ENCODE measurements at regions not wholly inside any gene's neighbourhood (a gene's known extent, or its start where the extent isn't known, plus 50 kb on each side); places are given as distances from the start of the nearest gene placed in this dataset.

- DNase-seq = no peak
Measured at GRCh38 chr4:122555216-122555615, 65.7 kb downstream of the IL21 start.

GRCh38 chr4:122553432-122553831 lies 67.4 kb downstream of the IL21 start:
- no peak for DNase-seq

- DNase-seq = no peak
Measured at GRCh38 chr4:122552898-122553297, 68.0 kb downstream of the IL21 start.

- DNase-seq = no peak
Measured at GRCh38 chr4:122548886-122549630, 71.8 kb downstream of the IL21 start.

- DNase-seq = no peak
Measured at GRCh38 chr4:122548452-122548851, 72.4 kb downstream of the IL21 start.

- no peak for DNase-seq
Measured at GRCh38 chr4:122542411-122543236, 78.2 kb downstream of the IL21 start.

GRCh38 chr4:122541996-122542395 lies 78.9 kb downstream of the IL21 start:
- peak; percentile 59 for DNase-seq

- no peak for DNase-seq
Measured at GRCh38 chr4:122540838-122541237, 80.0 kb downstream of the IL21 start.

GRCh38 chr4:122539861-122540465 lies 80.9 kb downstream of the IL21 start:
- no peak for DNase-seq

- no peak for DNase-seq
Measured at GRCh38 chr4:122537388-122538135, 81.0 kb upstream of the IL2 start.

GRCh38 chr4:122536001-122536400 lies 79.5 kb upstream of the IL2 start:
- DNase-seq = no peak

- DNase-seq = no peak
Measured at GRCh38 chr4:122534776-122535175, 78.3 kb upstream of the IL2 start.

- DNase-seq = no peak
Measured at GRCh38 chr4:122533841-122534240, 77.3 kb upstream of the IL2 start.

GRCh38 chr4:122532766-122533165 lies 76.2 kb upstream of the IL2 start:
- no peak for DNase-seq

- no peak for DNase-seq
Measured at GRCh38 chr4:122531514-122531913, 75.0 kb upstream of the IL2 start.

GRCh38 chr4:122531038-122531437 lies 74.5 kb upstream of the IL2 start:
- no peak for DNase-seq

GRCh38 chr4:122528879-122529278 lies 72.4 kb upstream of the IL2 start:
- no peak for DNase-seq

- no peak for DNase-seq
Measured at GRCh38 chr4:122525865-122526264, 69.3 kb upstream of the IL2 start.

- DNase-seq = no peak
Measured at GRCh38 chr4:122524176-122524575, 67.7 kb upstream of the IL2 start.

GRCh38 chr4:122522944-122523343 lies 66.4 kb upstream of the IL2 start:
- no peak for DNase-seq

GRCh38 chr4:122517345-122517744 lies 60.8 kb upstream of the IL2 start:
- DNase-seq = no peak

- no peak for DNase-seq
Measured at GRCh38 chr4:122516376-122516775, 59.9 kb upstream of the IL2 start.

- no peak for DNase-seq
Measured at GRCh38 chr4:122514671-122515070, 58.1 kb upstream of the IL2 start.

Measured in activated CD8-positive, alpha-beta memory T cell treated with anti-CD3 and anti-CD28 coated beads, Interleukin-2, amount 50 U/mL, for 48 hours (primary cell).